B cell (primary cell): ENCODE measurements at regions not wholly inside any gene's neighbourhood (a gene's known extent, or its start where the extent isn't known, plus 50 kb on each side); places are given as distances from the start of the nearest gene placed in this dataset.

Source experiments
- EZH2 ChIP-seq: IDR thresholded peaks from 2 replicates; pipeline ENCODE4 v1.6.1; 2012; ENCODE audit warnings: borderline replicate concordance, low read depth, mild to moderate bottlenecking, moderate library complexity, low read length; ENCODE audit not compliant: insufficient read depth, poor library complexity, severe bottlenecking
- TF ChIP-seq, protein P1 (sequence below): fragments of 200-600 bp; IDR thresholded peaks from one replicate; pipeline ENCODE4 v1.8.0; 2022; ENCODE audit warnings: antibody characterized with exemption, mild to moderate bottlenecking

DNA sequence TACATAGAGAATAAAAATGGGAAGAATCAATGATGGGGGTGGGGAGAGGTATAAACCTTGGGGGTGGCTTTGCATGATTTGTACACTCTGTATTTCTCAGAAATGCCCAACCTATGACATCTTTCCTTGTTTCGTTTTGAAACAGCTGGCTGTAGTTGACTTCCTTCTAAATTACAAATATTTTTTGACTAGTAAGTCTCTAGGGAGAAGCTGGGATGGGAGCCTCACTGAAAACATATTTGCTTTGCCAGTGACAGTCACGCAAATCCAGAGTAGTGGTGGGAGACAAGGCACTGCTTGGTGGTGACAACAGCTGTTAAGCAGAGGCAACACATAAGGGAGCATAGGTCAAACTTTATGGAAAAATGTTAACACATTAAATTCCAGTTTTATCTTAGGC is 440.5 kb downstream of the SEMA3D start:
- TF ChIP-seq, protein P1, sequence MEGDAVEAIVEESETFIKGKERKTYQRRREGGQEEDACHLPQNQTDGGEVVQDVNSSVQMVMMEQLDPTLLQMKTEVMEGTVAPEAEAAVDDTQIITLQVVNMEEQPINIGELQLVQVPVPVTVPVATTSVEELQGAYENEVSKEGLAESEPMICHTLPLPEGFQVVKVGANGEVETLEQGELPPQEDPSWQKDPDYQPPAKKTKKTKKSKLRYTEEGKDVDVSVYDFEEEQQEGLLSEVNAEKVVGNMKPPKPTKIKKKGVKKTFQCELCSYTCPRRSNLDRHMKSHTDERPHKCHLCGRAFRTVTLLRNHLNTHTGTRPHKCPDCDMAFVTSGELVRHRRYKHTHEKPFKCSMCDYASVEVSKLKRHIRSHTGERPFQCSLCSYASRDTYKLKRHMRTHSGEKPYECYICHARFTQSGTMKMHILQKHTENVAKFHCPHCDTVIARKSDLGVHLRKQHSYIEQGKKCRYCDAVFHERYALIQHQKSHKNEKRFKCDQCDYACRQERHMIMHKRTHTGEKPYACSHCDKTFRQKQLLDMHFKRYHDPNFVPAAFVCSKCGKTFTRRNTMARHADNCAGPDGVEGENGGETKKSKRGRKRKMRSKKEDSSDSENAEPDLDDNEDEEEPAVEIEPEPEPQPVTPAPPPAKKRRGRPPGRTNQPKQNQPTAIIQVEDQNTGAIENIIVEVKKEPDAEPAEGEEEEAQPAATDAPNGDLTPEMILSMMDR: no peak
- no peak for TF ChIP-seq EZH2
